HG03469 (cell line): ENCODE measurements at regions not wholly inside any gene's neighbourhood (a gene's known extent, or its start where the extent isn't known, plus 50 kb on each side); places are given as distances from the start of the nearest gene placed in this dataset.
A peak's percentile ranks its signal among the peaks of the same experiment; 100 is the strongest.
"Not testable (repeated sequence)": the region's sequence is repeated elsewhere in the genome, so short reads cannot be mapped to it uniquely, and the experiment has no call there.

Experiments used
- ATAC-seq: cut with Tn5 transposase; IDR thresholded peaks from one replicate; pipeline ENCODE4 v1.9.1; 2021; ENCODE audit warnings: mild to moderate bottlenecking, moderate library complexity, moderate number of reproducible peaks; ENCODE audit not compliant: unreplicated experiment

DNA sequence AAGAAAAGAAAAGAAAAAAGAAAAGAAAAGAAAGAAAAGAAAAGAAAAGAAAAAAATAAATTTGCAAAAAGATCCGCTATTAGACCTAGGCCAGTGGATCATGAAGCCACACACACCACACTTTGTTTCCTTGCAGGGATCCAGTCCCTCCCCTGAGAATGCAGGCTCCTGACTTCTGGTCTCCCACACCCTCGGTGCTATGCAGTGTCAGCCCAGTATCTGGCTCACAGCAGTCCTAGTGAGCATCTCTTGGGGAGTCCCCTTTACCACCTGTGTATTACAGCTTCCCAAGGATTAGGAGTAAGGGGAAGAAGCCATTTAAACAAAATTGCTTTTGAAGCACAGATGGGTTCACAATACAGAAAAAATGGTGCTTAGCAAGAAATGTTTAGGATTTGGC lies 174.1 kb upstream of the IRF2BP2 start:
- not testable (repeated sequence) for ATAC-seq

- ATAC-seq: no peak
These were observed 172.8 kb upstream of the IRF2BP2 start for GRCh38 chr1:234782791-234783190.

DNA sequence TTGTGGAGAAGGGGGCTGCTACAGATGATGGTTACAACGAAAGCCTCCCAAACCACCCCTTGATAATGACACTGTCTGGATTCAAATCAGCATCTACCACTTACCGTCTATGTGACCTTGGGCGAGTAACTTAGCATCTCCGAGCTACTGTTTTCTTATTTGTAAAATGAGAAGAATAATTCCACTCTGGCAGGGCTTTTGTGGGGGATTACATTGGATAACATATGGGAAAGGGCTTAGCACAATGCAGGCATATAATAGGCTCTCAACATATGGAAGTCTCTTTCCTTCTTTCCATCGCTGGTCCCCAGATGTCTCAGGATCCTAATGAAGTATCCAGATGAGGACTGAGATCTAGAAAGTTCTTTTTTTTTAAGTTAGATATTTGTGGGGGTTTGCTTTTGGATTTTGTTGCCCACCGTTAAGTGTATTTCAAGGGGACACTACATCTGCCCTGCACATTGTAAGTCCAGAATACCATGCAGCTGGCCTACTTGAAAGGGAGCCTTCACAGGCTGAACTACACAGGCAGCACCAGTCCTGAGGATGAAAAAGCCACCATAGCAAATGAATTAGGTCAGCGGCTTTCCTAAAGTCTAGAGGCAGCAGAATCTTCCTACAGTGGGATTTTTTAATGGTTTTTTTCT lies 172.2 kb upstream of the IRF2BP2 start:
- ATAC-seq: no peak

DNA sequence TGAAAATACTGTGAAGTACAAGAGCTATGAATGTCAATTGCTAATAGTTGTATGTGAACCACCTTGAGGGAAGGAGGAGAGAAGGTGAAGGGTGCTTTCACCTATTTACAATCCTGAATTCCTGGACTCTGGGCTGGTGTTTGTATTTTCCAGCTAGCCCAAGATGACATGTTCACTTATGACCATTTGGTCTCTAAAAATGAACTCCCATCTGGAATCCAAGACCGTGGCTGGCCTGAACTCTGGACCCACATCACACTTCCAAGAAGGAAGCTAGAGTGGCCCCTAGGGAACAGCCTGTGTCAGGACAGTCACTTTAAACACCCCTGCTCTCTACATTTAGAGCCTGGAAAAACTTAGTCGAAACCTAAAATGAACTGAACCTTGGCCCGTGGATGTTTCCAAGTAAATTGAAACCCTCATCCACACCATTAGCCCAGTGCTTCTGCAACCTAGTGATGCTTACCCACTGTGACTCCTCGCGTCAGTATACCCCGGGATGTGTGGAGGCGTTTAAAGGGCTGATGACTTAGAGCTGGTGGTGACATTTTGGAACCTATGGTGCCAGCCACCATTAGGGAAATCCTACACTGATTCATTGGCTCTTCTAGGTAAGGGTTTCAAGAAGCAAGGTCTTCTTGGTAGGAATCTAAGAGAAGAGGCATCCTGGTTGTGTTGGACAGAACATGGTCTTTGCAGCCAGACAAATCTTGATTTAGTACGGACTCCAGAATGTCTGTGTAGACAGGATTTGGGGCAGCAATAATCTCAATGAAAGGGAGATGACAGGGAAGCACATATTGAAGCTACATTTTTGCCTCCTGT lies 171.5 kb upstream of the IRF2BP2 start:
- no peak for ATAC-seq

- no peak for ATAC-seq
These were observed 170.7 kb upstream of the IRF2BP2 start for GRCh38 chr1:234780531-234781162.

GRCh38 chr1:234780112-234780511 lies 170.1 kb upstream of the IRF2BP2 start:
- ATAC-seq: no peak

- not testable (repeated sequence) for ATAC-seq
These were observed 169.6 kb upstream of the IRF2BP2 start for GRCh38 chr1:234779600-234779999.

GRCh38 chr1:234779160-234779538 lies 169.2 kb upstream of the IRF2BP2 start:
- no peak for ATAC-seq

- no peak for ATAC-seq
These were observed 168.5 kb upstream of the IRF2BP2 start for GRCh38 chr1:234778221-234779159.

- ATAC-seq: no peak
These were observed 167.9 kb upstream of the IRF2BP2 start for GRCh38 chr1:234777856-234778220.

DNA sequence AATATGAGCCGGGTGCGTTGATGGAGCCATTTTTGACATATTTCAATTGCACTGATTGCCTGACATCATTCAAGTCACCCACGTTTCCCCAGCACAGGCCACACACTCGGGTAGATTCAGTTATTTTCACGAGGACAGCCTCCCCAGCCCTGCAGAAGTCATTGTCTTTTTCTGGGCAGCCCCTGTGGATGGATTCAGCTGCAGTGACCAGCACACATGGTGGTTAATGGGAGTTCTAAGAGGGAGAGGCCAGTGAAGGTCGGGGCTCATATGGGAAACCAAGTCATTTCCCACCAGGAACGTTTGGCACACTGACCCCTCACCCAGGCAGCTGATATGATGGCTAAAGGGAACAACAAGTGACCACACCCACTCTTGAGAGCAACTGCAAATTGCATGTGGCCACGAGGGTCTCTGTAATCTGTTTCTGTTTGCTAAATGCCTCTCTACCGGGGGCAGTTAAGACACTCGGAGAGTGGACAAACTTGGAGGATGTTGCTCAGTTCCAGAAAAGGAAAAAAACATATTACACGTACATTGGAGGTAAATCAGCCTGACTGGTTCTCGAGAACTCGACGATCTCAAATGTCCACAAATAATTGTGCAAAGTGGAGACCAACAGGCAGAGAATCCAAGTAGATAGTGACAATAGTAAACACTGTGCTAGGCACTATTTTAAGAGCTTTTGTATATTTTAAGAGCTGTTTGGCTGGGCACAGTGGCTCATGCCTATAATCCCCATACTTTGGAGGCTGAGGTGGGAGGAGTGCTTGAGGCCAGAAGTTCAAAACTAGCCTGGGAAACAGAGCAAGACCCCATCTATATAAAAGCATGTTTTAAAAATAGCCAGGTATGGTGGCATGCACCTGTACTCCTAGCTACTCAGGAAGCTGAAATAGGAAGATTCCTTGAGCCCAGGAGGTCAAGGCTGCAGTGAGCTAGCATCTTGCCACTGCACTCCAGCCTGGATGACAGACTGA lies 167.2 kb upstream of the IRF2BP2 start:
- ATAC-seq: no peak

GRCh38 chr1:234776256-234776875 lies 166.4 kb upstream of the IRF2BP2 start:
- no peak for ATAC-seq

- ATAC-seq: no peak
These were observed 165.7 kb upstream of the IRF2BP2 start for GRCh38 chr1:234775477-234776246.

DNA sequence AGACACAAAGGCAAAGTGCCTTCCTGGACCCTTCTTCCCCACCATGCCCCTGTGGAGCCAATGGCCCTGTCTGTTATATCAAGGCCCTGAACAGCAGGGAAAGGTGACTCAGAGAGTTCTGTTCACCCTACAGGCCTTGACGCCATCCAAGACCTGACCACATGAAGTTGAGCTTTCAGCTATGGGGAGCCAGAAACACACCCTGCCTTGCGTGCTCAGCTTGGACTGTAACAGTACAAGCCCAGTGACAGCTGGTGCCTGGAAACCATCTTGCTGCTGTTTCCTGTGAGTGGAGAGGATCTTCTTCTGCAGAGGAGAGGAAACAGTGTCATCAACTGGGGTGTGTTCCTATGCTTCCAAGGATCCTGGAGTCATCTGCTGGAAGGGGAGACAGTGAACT lies 165.0 kb upstream of the IRF2BP2 start:
- ATAC-seq: no peak

- ATAC-seq: no peak
These were observed 164.1 kb upstream of the IRF2BP2 start for GRCh38 chr1:234773936-234774677.

GRCh38 chr1:234772345-234773147 lies 162.6 kb upstream of the IRF2BP2 start:
- ATAC-seq: peak; percentile 90
